Activated CD8-positive, alpha-beta memory T cell treated with anti-CD3 and anti-CD28 coated beads, Interleukin-2, amount 10 ng/mL, durations not matched to agents 7 days and 5 days (primary cell): ENCODE measurements at regions not wholly inside any gene's neighbourhood (a gene's known extent, or its start where the extent isn't known, plus 50 kb on each side); places are given as distances from the start of the nearest gene placed in this dataset.

Experiments used
- ATAC-seq: fragments of 150-1000 bp; cut with Tn5 transposase; one replicate; pipeline ENCODE4 v1.10.0; 2021; ENCODE audit warnings: moderate library complexity
- CTCF ChIA-PET: fragments of 350-600 bp; sonication (Branson Sonifier 250); formaldehyde crosslinking; loops from one replicate; lab custom pipeline; 2021; ENCODE audit warnings: antibody characterized with exemption; lab: Charles Lee
- DNase-seq: peaks from one replicate; pipeline ENCODE4 v3.0.0-alpha.2; 2020
- H3K27ac Mint-ChIP-seq: one replicate; pipeline ENCODE4 v1.8.0; 2021; ENCODE audit warnings: mild to moderate bottlenecking, mixed read lengths
- H3K27me3 Mint-ChIP-seq: one replicate; pipeline ENCODE4 v1.8.0; 2021; ENCODE audit warnings: mixed read lengths
- H3K36me3 Mint-ChIP-seq: one replicate; pipeline ENCODE4 v1.8.0; 2021; ENCODE audit warnings: mild to moderate bottlenecking, mixed read lengths
- H3K4me1 Mint-ChIP-seq: one replicate; pipeline ENCODE4 v1.8.0; 2021; ENCODE audit warnings: mixed read lengths
- H3K4me3 Mint-ChIP-seq: one replicate; pipeline ENCODE4 v1.8.0; 2021; ENCODE audit warnings: mild to moderate bottlenecking, moderate library complexity, mixed read lengths
- H3K9me3 Mint-ChIP-seq: one replicate; pipeline ENCODE4 v1.8.0; 2022; ENCODE audit warnings: low read depth, mixed read lengths

GRCh38 chr4:136124251-136124745 lies 1408.0 kb downstream of the PCDH18 start:
- Mint-ChIP-seq H3K4me1 (no peaks in the 10 kb centered on the region), H3K27ac (no peak overlapping the region), H3K36me3 (no peaks in the 10 kb centered on the region), H3K4me3 (no peak overlapping the region), H3K9me3 (peaks cover 6% of the 10 kb centered on the region), H3K27me3 (no peaks in the 10 kb centered on the region)
- no peak for DNase-seq
- ATAC-seq, result no peak
- CTCF ChIA-PET, result no interaction called here

GRCh38 chr4:136121426-136121825 lies 1410.9 kb downstream of the PCDH18 start:
- Mint-ChIP-seq H3K4me1 (no peaks in the 10 kb centered on the region), H3K4me3 (no peak overlapping the region), H3K9me3 (peaks cover 6% of the 10 kb centered on the region), H3K27ac (no peak overlapping the region), H3K36me3 (no peaks in the 10 kb centered on the region), H3K27me3 (no peaks in the 10 kb centered on the region)
- DNase-seq (no peak), ATAC-seq (no peak)
- CTCF ChIA-PET, result no interaction called here

- no peak overlapping the region for H3K27ac Mint-ChIP-seq
- DNase-seq, result no peak
- no peak overlapping the region for H3K4me3 Mint-ChIP-seq
- no peaks in the 10 kb centered on the region for H3K27me3 Mint-ChIP-seq
- CTCF ChIA-PET, result no interaction called here
- no peaks in the 10 kb centered on the region for H3K36me3 Mint-ChIP-seq
- H3K4me1 Mint-ChIP-seq, result no peaks in the 10 kb centered on the region
- no peaks in the 10 kb centered on the region for H3K9me3 Mint-ChIP-seq
- ATAC-seq, result no peak
Observed at GRCh38 chr4:136113921-136114320, 1418.4 kb downstream of the PCDH18 start.

GRCh38 chr4:136112116-136112515 lies 1420.2 kb downstream of the PCDH18 start:
- Mint-ChIP-seq H3K9me3 (no peaks in the 10 kb centered on the region), H3K4me1 (no peaks in the 10 kb centered on the region), H3K4me3 (no peak overlapping the region), H3K27ac (no peak overlapping the region), H3K27me3 (no peaks in the 10 kb centered on the region), H3K36me3 (no peaks in the 10 kb centered on the region)
- CTCF ChIA-PET, result no interaction called here
- ATAC-seq (no peak), DNase-seq (no peak)

- Mint-ChIP-seq H3K9me3 (peaks cover 3% of the 10 kb centered on the region), H3K36me3 (no peaks in the 10 kb centered on the region), H3K27me3 (no peaks in the 10 kb centered on the region), H3K27ac (no peak overlapping the region), H3K4me3 (no peak overlapping the region), H3K4me1 (no peaks in the 10 kb centered on the region)
- no peak for DNase-seq
- ATAC-seq, result no peak
- CTCF ChIA-PET, result no interaction called here
Observed at GRCh38 chr4:136106753-136107152, 1425.5 kb downstream of the PCDH18 start.

- no peaks in the 10 kb centered on the region for H3K4me1 Mint-ChIP-seq
- no peak overlapping the region for H3K4me3 Mint-ChIP-seq
- DNase-seq, result no peak
- no peak overlapping the region for H3K27ac Mint-ChIP-seq
- peaks cover 8% of the 10 kb centered on the region for H3K9me3 Mint-ChIP-seq
- no peaks in the 10 kb centered on the region for H3K27me3 Mint-ChIP-seq
- CTCF ChIA-PET, result no interaction called here
- ATAC-seq, result no peak
- H3K36me3 Mint-ChIP-seq, result no peaks in the 10 kb centered on the region
Observed at GRCh38 chr4:136103616-136104015, 1428.7 kb downstream of the PCDH18 start.

GRCh38 chr4:136097676-136098075 lies 1434.6 kb downstream of the PCDH18 start:
- H3K4me3 Mint-ChIP-seq, result no peak overlapping the region
- DNase-seq (no peak), ATAC-seq (no peak)
- no peaks in the 10 kb centered on the region for H3K36me3 Mint-ChIP-seq
- CTCF ChIA-PET, result no interaction called here
- H3K27me3 Mint-ChIP-seq, result no peaks in the 10 kb centered on the region
- no peak overlapping the region for H3K27ac Mint-ChIP-seq
- peaks cover 7% of the 10 kb centered on the region for H3K9me3 Mint-ChIP-seq
- no peaks in the 10 kb centered on the region for H3K4me1 Mint-ChIP-seq

- no peak overlapping the region for H3K4me3 Mint-ChIP-seq
- no peaks in the 10 kb centered on the region for H3K27me3 Mint-ChIP-seq
- DNase-seq (no peak), ATAC-seq (no peak)
- peaks cover 2% of the 10 kb centered on the region for H3K9me3 Mint-ChIP-seq
- CTCF ChIA-PET, result no interaction called here
- H3K36me3 Mint-ChIP-seq, result no peaks in the 10 kb centered on the region
- no peaks in the 10 kb centered on the region for H3K4me1 Mint-ChIP-seq
- H3K27ac Mint-ChIP-seq, result no peak overlapping the region
Observed at GRCh38 chr4:136088211-136088867, 1444.0 kb downstream of the PCDH18 start.

- Mint-ChIP-seq H3K4me1 (no peaks in the 10 kb centered on the region), H3K27ac (no peak overlapping the region), H3K9me3 (peaks cover 10% of the 10 kb centered on the region), H3K27me3 (no peaks in the 10 kb centered on the region), H3K4me3 (no peak overlapping the region), H3K36me3 (no peaks in the 10 kb centered on the region)
- ATAC-seq (no peak), DNase-seq (no peak)
- CTCF ChIA-PET, result no interaction called here
Observed at GRCh38 chr4:136078976-136079375, 1453.3 kb downstream of the PCDH18 start.

GRCh38 chr4:136056748-136057147 lies 1475.5 kb downstream of the PCDH18 start:
- Mint-ChIP-seq H3K27me3 (no peaks in the 10 kb centered on the region), H3K4me1 (no peaks in the 10 kb centered on the region), H3K36me3 (no peaks in the 10 kb centered on the region), H3K9me3 (no peaks in the 10 kb centered on the region), H3K4me3 (no peak overlapping the region), H3K27ac (no peak overlapping the region)
- CTCF ChIA-PET, result no interaction called here
- ATAC-seq, result no peak
- no peak for DNase-seq

- H3K27ac Mint-ChIP-seq, result no peak overlapping the region
Observed at GRCh38 chr4:136055360-136055759, 1476.9 kb downstream of the PCDH18 start.

GRCh38 chr4:136036744-136037143 lies 1495.5 kb downstream of the PCDH18 start:
- no peaks in the 10 kb centered on the region for H3K27me3 Mint-ChIP-seq

More at GRCh38 chr4:136055360-136055759, 1476.9 kb downstream of the PCDH18 start:
- Mint-ChIP-seq H3K36me3 (no peaks in the 10 kb centered on the region), H3K4me1 (no peaks in the 10 kb centered on the region), H3K4me3 (no peak overlapping the region), H3K27me3 (no peaks in the 10 kb centered on the region), H3K9me3 (no peaks in the 10 kb centered on the region)
- CTCF ChIA-PET, result no interaction called here
- ATAC-seq, result no peak
- DNase-seq, result no peak

GRCh38 chr4:136032391-136032790 lies 1499.9 kb downstream of the PCDH18 start:
- no peaks in the 10 kb centered on the region for H3K27me3 Mint-ChIP-seq
- DNase-seq (no peak), ATAC-seq (no peak)
- CTCF ChIA-PET, result no interaction called here
- no peaks in the 10 kb centered on the region for H3K4me1 Mint-ChIP-seq
- H3K36me3 Mint-ChIP-seq, result no peaks in the 10 kb centered on the region
- H3K9me3 Mint-ChIP-seq, result peaks cover 5% of the 10 kb centered on the region
- H3K4me3 Mint-ChIP-seq, result no peak overlapping the region
- no peak overlapping the region for H3K27ac Mint-ChIP-seq

More at GRCh38 chr4:136036744-136037143, 1495.5 kb downstream of the PCDH18 start:
- Mint-ChIP-seq H3K36me3 (no peaks in the 10 kb centered on the region), H3K9me3 (no peaks in the 10 kb centered on the region), H3K4me1 (no peaks in the 10 kb centered on the region), H3K4me3 (no peak overlapping the region), H3K27ac (no peak overlapping the region)
- ATAC-seq (no peak), DNase-seq (no peak)
- CTCF ChIA-PET, result no interaction called here

- CTCF ChIA-PET, result no interaction called here
Observed at GRCh38 chr4:136025540-136025939, 1506.8 kb downstream of the PCDH18 start.

More at GRCh38 chr4:136025540-136025939, 1506.8 kb downstream of the PCDH18 start:
- no peak overlapping the region for H3K4me3 Mint-ChIP-seq
- no peaks in the 10 kb centered on the region for H3K36me3 Mint-ChIP-seq
- no peak for ATAC-seq
- H3K27ac Mint-ChIP-seq, result no peak overlapping the region
- H3K9me3 Mint-ChIP-seq, result peaks cover 17% of the 10 kb centered on the region
- no peaks in the 10 kb centered on the region for H3K27me3 Mint-ChIP-seq
- no peak for DNase-seq
- H3K4me1 Mint-ChIP-seq, result no peaks in the 10 kb centered on the region
